ENCODE measurements at regions not wholly inside any gene's neighbourhood (a gene's known extent, or its start where the extent isn't known, plus 50 kb on each side); places are given as distances from the start of the nearest gene placed in this dataset.

DNA sequence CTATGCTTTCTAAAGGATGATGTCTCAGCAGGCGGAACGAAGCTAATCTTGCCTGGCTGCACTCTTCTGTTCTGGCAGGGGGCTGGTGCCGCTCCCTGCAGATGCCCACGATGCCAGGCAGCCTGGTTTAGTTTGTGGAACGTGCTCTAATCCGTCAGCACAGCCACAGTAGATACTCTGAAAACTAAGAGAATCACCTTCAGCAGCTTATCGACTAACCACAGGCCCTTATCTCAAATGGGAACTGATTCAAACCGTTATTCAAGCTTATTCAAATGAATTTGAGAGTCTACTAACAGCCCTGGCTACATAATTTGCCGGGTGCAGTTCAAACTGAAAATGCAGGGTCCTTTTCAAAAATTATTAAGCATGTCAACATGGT lies 246.6 kb upstream of the ANKRD55 start:
- TF ChIP-seq, protein P1, sequence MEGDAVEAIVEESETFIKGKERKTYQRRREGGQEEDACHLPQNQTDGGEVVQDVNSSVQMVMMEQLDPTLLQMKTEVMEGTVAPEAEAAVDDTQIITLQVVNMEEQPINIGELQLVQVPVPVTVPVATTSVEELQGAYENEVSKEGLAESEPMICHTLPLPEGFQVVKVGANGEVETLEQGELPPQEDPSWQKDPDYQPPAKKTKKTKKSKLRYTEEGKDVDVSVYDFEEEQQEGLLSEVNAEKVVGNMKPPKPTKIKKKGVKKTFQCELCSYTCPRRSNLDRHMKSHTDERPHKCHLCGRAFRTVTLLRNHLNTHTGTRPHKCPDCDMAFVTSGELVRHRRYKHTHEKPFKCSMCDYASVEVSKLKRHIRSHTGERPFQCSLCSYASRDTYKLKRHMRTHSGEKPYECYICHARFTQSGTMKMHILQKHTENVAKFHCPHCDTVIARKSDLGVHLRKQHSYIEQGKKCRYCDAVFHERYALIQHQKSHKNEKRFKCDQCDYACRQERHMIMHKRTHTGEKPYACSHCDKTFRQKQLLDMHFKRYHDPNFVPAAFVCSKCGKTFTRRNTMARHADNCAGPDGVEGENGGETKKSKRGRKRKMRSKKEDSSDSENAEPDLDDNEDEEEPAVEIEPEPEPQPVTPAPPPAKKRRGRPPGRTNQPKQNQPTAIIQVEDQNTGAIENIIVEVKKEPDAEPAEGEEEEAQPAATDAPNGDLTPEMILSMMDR (IDR thresholded peaks at IDR 0.05 in 4 of 5, conservative IDR thresholded peaks at IDR 0.05 in 1 of 5), result no peak
- no peak for TF ChIP-seq POLR2A (IDR thresholded peaks at IDR 0.05)

Data from gastrocnemius medialis (tissue), 4 donors.